Rectal smooth muscle tissue (tissue), 1 donor: ENCODE measurements at regions not wholly inside any gene's neighbourhood (a gene's known extent, or its start where the extent isn't known, plus 50 kb on each side); places are given as distances from the start of the nearest gene placed in this dataset.
A peak's percentile ranks its signal among the peaks of the same experiment; 100 is the strongest.

Experiments
- H3K27ac ChIP-seq: one replicate; pipeline ENCODE4 v1.7.0; 2013; ENCODE audit warnings: low read depth, low read length, inconsistent platforms
- H3K27me3 ChIP-seq: one replicate; pipeline ENCODE4 v1.7.0; 2013; ENCODE audit warnings: low read length; ENCODE audit not compliant: control insufficient read depth, insufficient read depth
- H3K36me3 ChIP-seq: one replicate; pipeline ENCODE4 v1.7.0; 2013; ENCODE audit warnings: low read length; ENCODE audit not compliant: control insufficient read depth, insufficient read depth
- H3K4me1 ChIP-seq: one replicate; pipeline ENCODE4 v1.7.0; 2013; ENCODE audit warnings: low read length; ENCODE audit not compliant: control insufficient read depth, insufficient read depth
- H3K4me3 ChIP-seq: one replicate; pipeline ENCODE4 v1.7.0; 2013; ENCODE audit warnings: low read length
- H3K9ac ChIP-seq: one replicate; pipeline ENCODE4 v1.7.0; 2013; ENCODE audit warnings: low read length

GRCh38 chr18:75554176-75554575 is 126.7 kb upstream of the SMIM21 start:
- Histone ChIP-seq H3K27ac (no peak overlapping the region), H3K4me3 (no peak overlapping the region), H3K9ac (no peak overlapping the region), H3K27me3 (no peaks in the 10 kb centered on the region), H3K36me3 (no peaks in the 10 kb centered on the region), H3K4me1 (no peaks in the 10 kb centered on the region)

- H3K4me3 ChIP-seq, result no peak overlapping the region
- H3K4me1 ChIP-seq, result no peaks in the 10 kb centered on the region
- H3K27me3 ChIP-seq, result no peaks in the 10 kb centered on the region
- H3K36me3 ChIP-seq, result no peaks in the 10 kb centered on the region
- H3K27ac ChIP-seq, result no peak overlapping the region
- H3K9ac ChIP-seq, result no peak overlapping the region
These were observed 125.5 kb upstream of the SMIM21 start for GRCh38 chr18:75553021-75553420.

GRCh38 chr18:75551071-75551470 is 123.6 kb upstream of the SMIM21 start:
- no peaks in the 10 kb centered on the region for H3K27me3 ChIP-seq
- H3K36me3 ChIP-seq, result no peaks in the 10 kb centered on the region
- no peaks in the 10 kb centered on the region for H3K4me1 ChIP-seq
- no peak overlapping the region for H3K4me3 ChIP-seq
- no peak overlapping the region for H3K9ac ChIP-seq
- no peak overlapping the region for H3K27ac ChIP-seq

- H3K36me3 ChIP-seq, result no peaks in the 10 kb centered on the region
- H3K9ac ChIP-seq, result no peak overlapping the region
- peaks cover 5% of the 10 kb centered on the region for H3K4me1 ChIP-seq
- no peak overlapping the region for H3K27ac ChIP-seq
- H3K4me3 ChIP-seq, result no peak overlapping the region
- no peaks in the 10 kb centered on the region for H3K27me3 ChIP-seq
These were observed 120.9 kb upstream of the SMIM21 start for GRCh38 chr18:75548353-75548905.

GRCh38 chr18:75546964-75547363 is 119.5 kb upstream of the SMIM21 start:
- Histone ChIP-seq H3K9ac (no peak overlapping the region), H3K27me3 (no peaks in the 10 kb centered on the region), H3K36me3 (no peaks in the 10 kb centered on the region), H3K4me1 (peaks cover 5% of the 10 kb centered on the region), H3K27ac (no peak overlapping the region), H3K4me3 (no peak overlapping the region)

GRCh38 chr18:75545189-75545588 is 117.7 kb upstream of the SMIM21 start:
- H3K27ac ChIP-seq, result peak overlapping the region; percentile 13

GRCh38 chr18:75544496-75544895 is 117.0 kb upstream of the SMIM21 start:
- peaks cover 5% of the 10 kb centered on the region for H3K4me1 ChIP-seq
- H3K4me3 ChIP-seq, result no peak overlapping the region
- H3K36me3 ChIP-seq, result no peaks in the 10 kb centered on the region
- no peak overlapping the region for H3K27ac ChIP-seq
- H3K9ac ChIP-seq, result no peak overlapping the region
- no peaks in the 10 kb centered on the region for H3K27me3 ChIP-seq

More at GRCh38 chr18:75545189-75545588, 117.7 kb upstream of the SMIM21 start:
- Histone ChIP-seq H3K4me1 (peaks cover 5% of the 10 kb centered on the region), H3K36me3 (no peaks in the 10 kb centered on the region), H3K9ac (no peak overlapping the region), H3K4me3 (no peak overlapping the region), H3K27me3 (no peaks in the 10 kb centered on the region)

- peaks cover 5% of the 10 kb centered on the region for H3K4me1 ChIP-seq
- no peak overlapping the region for H3K4me3 ChIP-seq
- no peaks in the 10 kb centered on the region for H3K27me3 ChIP-seq
These were observed 116.6 kb upstream of the SMIM21 start for GRCh38 chr18:75544051-75544481.

GRCh38 chr18:75538727-75539126 is 111.2 kb upstream of the SMIM21 start:
- no peak overlapping the region for H3K9ac ChIP-seq
- H3K4me1 ChIP-seq, result no peaks in the 10 kb centered on the region
- H3K4me3 ChIP-seq, result no peak overlapping the region
- H3K27ac ChIP-seq, result no peak overlapping the region
- no peaks in the 10 kb centered on the region for H3K27me3 ChIP-seq
- H3K36me3 ChIP-seq, result no peaks in the 10 kb centered on the region

More at GRCh38 chr18:75544051-75544481, 116.6 kb upstream of the SMIM21 start:
- Histone ChIP-seq H3K36me3 (no peaks in the 10 kb centered on the region), H3K27ac (no peak overlapping the region), H3K9ac (no peak overlapping the region)

GRCh38 chr18:75533950-75534349 is 106.4 kb upstream of the SMIM21 start:
- no peak overlapping the region for H3K9ac ChIP-seq
- no peaks in the 10 kb centered on the region for H3K36me3 ChIP-seq

GRCh38 chr18:75533209-75533608 is 105.7 kb upstream of the SMIM21 start:
- Histone ChIP-seq H3K27ac (no peak overlapping the region), H3K9ac (no peak overlapping the region), H3K36me3 (no peaks in the 10 kb centered on the region), H3K4me1 (no peaks in the 10 kb centered on the region), H3K27me3 (no peaks in the 10 kb centered on the region), H3K4me3 (no peak overlapping the region)

More at GRCh38 chr18:75533950-75534349, 106.4 kb upstream of the SMIM21 start:
- no peak overlapping the region for H3K4me3 ChIP-seq
- no peak overlapping the region for H3K27ac ChIP-seq
- H3K27me3 ChIP-seq, result no peaks in the 10 kb centered on the region
- no peaks in the 10 kb centered on the region for H3K4me1 ChIP-seq

GRCh38 chr18:75531851-75532459 is 104.5 kb upstream of the SMIM21 start:
- Histone ChIP-seq H3K4me3 (no peak overlapping the region), H3K9ac (no peak overlapping the region), H3K4me1 (no peaks in the 10 kb centered on the region), H3K27ac (no peak overlapping the region), H3K36me3 (no peaks in the 10 kb centered on the region), H3K27me3 (no peaks in the 10 kb centered on the region)

GRCh38 chr18:75531212-75531850 is 103.8 kb upstream of the SMIM21 start:
- Histone ChIP-seq H3K4me1 (no peaks in the 10 kb centered on the region), H3K27me3 (no peaks in the 10 kb centered on the region), H3K36me3 (no peaks in the 10 kb centered on the region), H3K9ac (no peak overlapping the region), H3K4me3 (no peak overlapping the region), H3K27ac (no peak overlapping the region)
